ENCODE measurements at regions not wholly inside any gene's neighbourhood (a gene's known extent, or its start where the extent isn't known, plus 50 kb on each side); places are given as distances from the start of the nearest gene placed in this dataset.

- Mint-ChIP-seq H3K9me3 (peaks cover 5% of the 10 kb centered on the region), H3K4me3 (no peak overlapping the region), H3K27me3 (ENCODE audit: low read depth) (peaks cover 2% of the 10 kb centered on the region), H3K4me1 (peaks cover 5% of the 10 kb centered on the region), H3K27ac (ENCODE audit: unreplicated experiment) (no peak overlapping the region), H3K36me3 (ENCODE audit: low read depth) (peaks cover 4% of the 10 kb centered on the region)
- TF ChIP-seq, protein P1, sequence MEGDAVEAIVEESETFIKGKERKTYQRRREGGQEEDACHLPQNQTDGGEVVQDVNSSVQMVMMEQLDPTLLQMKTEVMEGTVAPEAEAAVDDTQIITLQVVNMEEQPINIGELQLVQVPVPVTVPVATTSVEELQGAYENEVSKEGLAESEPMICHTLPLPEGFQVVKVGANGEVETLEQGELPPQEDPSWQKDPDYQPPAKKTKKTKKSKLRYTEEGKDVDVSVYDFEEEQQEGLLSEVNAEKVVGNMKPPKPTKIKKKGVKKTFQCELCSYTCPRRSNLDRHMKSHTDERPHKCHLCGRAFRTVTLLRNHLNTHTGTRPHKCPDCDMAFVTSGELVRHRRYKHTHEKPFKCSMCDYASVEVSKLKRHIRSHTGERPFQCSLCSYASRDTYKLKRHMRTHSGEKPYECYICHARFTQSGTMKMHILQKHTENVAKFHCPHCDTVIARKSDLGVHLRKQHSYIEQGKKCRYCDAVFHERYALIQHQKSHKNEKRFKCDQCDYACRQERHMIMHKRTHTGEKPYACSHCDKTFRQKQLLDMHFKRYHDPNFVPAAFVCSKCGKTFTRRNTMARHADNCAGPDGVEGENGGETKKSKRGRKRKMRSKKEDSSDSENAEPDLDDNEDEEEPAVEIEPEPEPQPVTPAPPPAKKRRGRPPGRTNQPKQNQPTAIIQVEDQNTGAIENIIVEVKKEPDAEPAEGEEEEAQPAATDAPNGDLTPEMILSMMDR (conservative IDR thresholded peaks at IDR 0.05): no peak
- DNase-seq (ENCODE audit: low read depth, low spot score): no peak
These were observed 138.8 kb upstream of the SHH start for GRCh38 chr7:155950898-155951553.

DNA sequence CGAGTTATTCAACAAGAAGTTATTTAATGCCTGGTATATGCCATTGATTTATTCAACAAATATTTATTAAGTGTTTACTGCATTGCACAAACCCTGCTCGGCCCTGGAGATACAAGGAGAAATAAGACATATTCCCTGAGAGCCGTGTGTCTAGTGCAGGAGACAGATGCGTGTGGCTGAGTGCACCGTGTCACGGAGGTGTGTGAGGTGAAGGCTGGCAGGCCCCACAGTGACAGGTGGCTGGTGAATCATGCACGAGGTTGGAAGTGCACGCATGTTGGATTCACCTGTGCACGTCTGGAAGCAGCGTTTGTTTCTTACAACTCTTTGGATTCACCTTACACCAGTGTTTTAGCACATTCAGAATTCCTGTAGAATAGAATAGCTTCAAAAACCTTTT is 136.6 kb upstream of the SHH start:
- Mint-ChIP-seq H3K27me3 (ENCODE audit: low read depth) (peaks cover 2% of the 10 kb centered on the region), H3K4me1 (peaks cover 19% of the 10 kb centered on the region), H3K36me3 (ENCODE audit: low read depth) (peaks cover 12% of the 10 kb centered on the region), H3K9me3 (peaks cover 12% of the 10 kb centered on the region), H3K27ac (ENCODE audit: unreplicated experiment) (no peak overlapping the region), H3K4me3 (no peak overlapping the region)
- TF ChIP-seq, protein P1 (conservative IDR thresholded peaks at IDR 0.05): no peak
- no peak for DNase-seq (ENCODE audit: low read depth, low spot score)

DNA sequence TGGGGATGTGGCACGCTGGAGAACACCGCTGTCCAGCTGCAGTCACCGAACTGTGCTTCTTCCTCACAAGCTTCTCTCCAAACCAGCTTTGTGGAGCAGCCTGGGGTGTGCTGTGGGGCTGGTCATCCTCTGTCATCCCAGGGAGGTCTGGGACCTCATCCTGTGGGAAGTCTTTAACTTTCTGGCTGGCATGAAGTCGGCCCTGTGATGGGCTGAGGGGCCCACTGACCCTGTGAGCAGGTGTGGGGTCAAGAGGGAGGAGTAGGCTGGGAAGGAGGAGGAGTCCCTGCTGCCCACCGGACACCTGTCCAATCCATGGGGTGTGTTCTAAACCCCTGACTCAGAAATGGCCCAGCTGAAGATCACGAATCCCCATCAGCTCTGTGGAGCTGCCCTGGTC is 136.2 kb upstream of the SHH start:
- DNase-seq (ENCODE audit: low read depth, low spot score): no peak
- Mint-ChIP-seq H3K4me1 (peaks cover 22% of the 10 kb centered on the region), H3K27ac (ENCODE audit: unreplicated experiment) (no peak overlapping the region), H3K27me3 (ENCODE audit: low read depth) (peaks cover 2% of the 10 kb centered on the region), H3K9me3 (peaks cover 12% of the 10 kb centered on the region), H3K4me3 (no peak overlapping the region), H3K36me3 (ENCODE audit: low read depth) (peaks cover 12% of the 10 kb centered on the region)
- TF ChIP-seq, protein P1 (conservative IDR thresholded peaks at IDR 0.05): no peak

DNA sequence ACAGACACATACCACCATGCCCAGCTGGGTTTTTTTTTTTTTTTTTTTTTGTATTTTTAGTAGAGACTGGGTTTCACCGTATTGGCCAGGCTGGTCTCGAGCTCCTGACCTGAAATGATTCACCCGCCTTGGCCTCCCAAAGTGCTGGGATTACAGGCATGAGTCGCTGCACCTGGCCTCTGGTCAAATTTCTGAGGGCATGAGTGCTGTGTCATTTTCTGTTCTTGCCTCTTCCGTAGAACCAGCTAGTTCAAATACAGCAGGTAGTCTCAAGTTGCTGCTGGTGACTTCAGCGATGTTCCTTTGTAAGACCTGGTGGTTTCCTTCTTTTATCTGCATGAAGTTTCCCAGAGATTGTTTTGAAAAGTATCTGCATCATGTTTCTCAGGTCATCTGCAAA is 134.8 kb upstream of the SHH start:
- Mint-ChIP-seq H3K4me1 (peaks cover 22% of the 10 kb centered on the region), H3K27ac (ENCODE audit: unreplicated experiment) (no peak overlapping the region), H3K4me3 (no peak overlapping the region), H3K27me3 (ENCODE audit: low read depth) (peaks cover 2% of the 10 kb centered on the region), H3K36me3 (ENCODE audit: low read depth) (peaks cover 12% of the 10 kb centered on the region), H3K9me3 (peaks cover 12% of the 10 kb centered on the region)
- no peak for DNase-seq (ENCODE audit: low read depth, low spot score)
- TF ChIP-seq, protein P1 (conservative IDR thresholded peaks at IDR 0.05): no peak

DNA sequence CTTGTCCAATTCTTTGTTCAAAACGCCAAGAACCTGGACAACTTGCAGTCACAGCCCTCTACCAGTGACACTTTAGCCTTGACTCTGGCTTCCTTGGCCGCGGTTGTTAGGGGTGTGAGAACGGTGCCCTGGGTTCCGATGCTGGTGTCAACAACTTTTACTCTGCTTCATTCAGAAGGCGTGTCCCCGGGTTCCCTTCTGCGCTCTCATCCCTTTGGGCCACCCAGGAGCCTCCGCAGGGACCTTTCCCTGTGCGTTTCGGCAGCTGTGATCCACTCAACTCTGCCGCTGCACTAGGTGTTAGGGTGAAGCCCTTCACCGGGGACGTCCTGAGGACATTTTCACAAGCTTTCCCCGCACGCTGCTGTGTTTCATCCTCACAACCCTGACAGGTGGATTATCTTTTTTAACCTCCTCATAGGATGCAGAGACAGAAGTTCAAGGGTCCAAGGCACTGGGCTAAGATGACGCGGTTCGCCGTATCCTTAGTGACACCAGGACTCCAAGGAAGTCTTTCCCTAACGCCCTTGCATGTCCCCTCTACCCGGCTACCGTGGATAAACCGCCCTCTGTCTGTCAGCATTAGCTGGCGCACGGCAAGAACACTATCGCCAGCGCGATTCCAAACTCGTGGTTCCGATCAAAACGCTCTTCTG is 133.5 kb upstream of the SHH start:
- H3K27me3 Mint-ChIP-seq (ENCODE audit: low read depth): peaks cover 5% of the 10 kb centered on the region
- peaks cover 12% of the 10 kb centered on the region for H3K36me3 Mint-ChIP-seq (ENCODE audit: low read depth)
- no peak for DNase-seq (ENCODE audit: low read depth, low spot score)
- no peak overlapping the region for H3K4me3 Mint-ChIP-seq
- H3K4me1 Mint-ChIP-seq: peaks cover 22% of the 10 kb centered on the region
- H3K27ac Mint-ChIP-seq (ENCODE audit: unreplicated experiment): no peak overlapping the region
- TF ChIP-seq, protein P1 (conservative IDR thresholded peaks at IDR 0.05): no peak
- peaks cover 12% of the 10 kb centered on the region for H3K9me3 Mint-ChIP-seq
